ENCODE measurements at regions not wholly inside any gene's neighbourhood (a gene's known extent, or its start where the extent isn't known, plus 50 kb on each side); places are given as distances from the start of the nearest gene placed in this dataset.

GRCh38 chr13:112133499-112134390, 66.8 kb downstream of the SOX1 start:
- no peak for TF ChIP-seq CTCF (IDR thresholded peaks at IDR 0.05)
- no peak for TF ChIP-seq POLR2A (IDR thresholded peaks at IDR 0.05)
- TF ChIP-seq EP300 (IDR thresholded peaks at IDR 0.05), result no peak
